ENCODE measurements at regions not wholly inside any gene's neighbourhood (a gene's known extent, or its start where the extent isn't known, plus 50 kb on each side); places are given as distances from the start of the nearest gene placed in this dataset.
"Not testable (repeated sequence)": the region's sequence is repeated elsewhere in the genome, so short reads cannot be mapped to it uniquely, and the experiment has no call there.

GRCh38 chr7:65124600-65124999 lies 118.1 kb upstream of the ERV3-1 start:
- TF ChIP-seq CTCF (IDR thresholded peaks at IDR 0.05; ENCODE audit: low read length); EZH2 (optimal IDR thresholded peaks at IDR 0.05; ENCODE audit: low read depth, low read length); EZH2phosphoT487 (IDR thresholded peaks at IDR 0.05; ENCODE audit: low read length): not testable (repeated sequence)

Data from MM.1S (cell line).